Muscle layer of colon (tissue), 2 donors: ENCODE measurements at regions not wholly inside any gene's neighbourhood (a gene's known extent, or its start where the extent isn't known, plus 50 kb on each side); places are given as distances from the start of the nearest gene placed in this dataset.

Source experiments
- H3K27ac ChIP-seq: one replicate; pipeline ENCODE4 v1.7.0; 2013; ENCODE audit warnings: low read depth, mild to moderate bottlenecking, low read length, moderate library complexity
- H3K27me3 ChIP-seq, 2 donors: one replicate each; pipeline ENCODE4 v1.7.0; 2013; ENCODE audit warnings: low read length in 2 of 2, mild to moderate bottlenecking in 2 of 2; ENCODE audit not compliant: insufficient read depth in 2 of 2, control insufficient read depth in 1 of 2
- H3K36me3 ChIP-seq: one replicate; pipeline ENCODE4 v1.7.0; 2013; ENCODE audit warnings: mild to moderate bottlenecking, low read length; ENCODE audit not compliant: insufficient read depth
- H3K4me1 ChIP-seq: one replicate; pipeline ENCODE4 v1.7.0; 2013; ENCODE audit warnings: mild to moderate bottlenecking, low read length; ENCODE audit not compliant: insufficient read depth
- H3K4me3 ChIP-seq, 2 donors: one replicate each; pipeline ENCODE4 v1.7.0; 2013; ENCODE audit warnings: low read length in 2 of 2, low read depth in 1 of 2, mild to moderate bottlenecking in 1 of 2, moderate library complexity in 1 of 2
- H3K9ac ChIP-seq: one replicate; pipeline ENCODE4 v1.7.0; 2013; ENCODE audit warnings: low read length
- H3K9me3 ChIP-seq: one replicate; pipeline ENCODE4 v1.7.0; 2013; ENCODE audit warnings: mild to moderate bottlenecking, low read length
- donor health status: abdominal sarcoma.
- donor health status: Adenocarcinoma of cecum.

DNA sequence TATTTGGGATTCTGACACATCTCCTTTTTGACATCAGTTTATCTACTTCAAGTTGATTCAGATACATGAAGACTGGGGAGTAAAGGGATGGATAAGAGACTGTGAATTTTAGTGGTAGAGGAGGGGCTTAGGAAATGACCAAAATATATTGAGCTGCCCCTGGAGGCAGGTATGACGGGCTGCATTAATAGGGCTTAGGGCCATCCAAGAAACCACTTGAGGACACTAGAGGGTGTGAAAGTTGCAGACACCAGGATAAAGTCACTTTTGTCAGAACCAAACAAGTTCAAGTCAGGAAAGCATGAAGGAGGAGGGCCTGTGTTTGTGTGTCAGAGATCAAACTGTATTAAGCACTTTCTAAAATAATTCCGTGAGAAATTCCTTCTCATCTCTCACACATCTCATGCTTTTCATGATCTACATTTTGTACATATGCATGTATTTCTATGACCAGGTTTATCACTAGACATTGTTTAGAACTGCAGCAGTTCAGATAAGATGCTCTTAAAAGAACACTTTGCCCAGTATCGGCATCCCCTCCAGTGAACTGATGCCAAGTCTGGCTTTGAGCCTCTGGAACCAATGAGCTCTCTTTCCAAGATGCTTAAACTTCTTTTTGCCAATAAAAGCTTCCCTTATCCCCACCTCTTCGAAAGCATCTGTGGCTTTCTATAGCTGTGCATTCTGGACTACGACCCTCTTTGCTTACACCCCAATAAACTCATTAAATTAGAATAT is 136.9 kb downstream of the SLC38A1 start:
- Histone ChIP-seq H3K9ac (no peak overlapping the region), H3K9me3 (no peaks in the 10 kb centered on the region), H3K27me3 (no peaks in the 10 kb centered on the region), H3K4me1 (no peaks in the 10 kb centered on the region), H3K36me3 (no peaks in the 10 kb centered on the region), H3K4me3 (no peak overlapping the region), H3K27ac (no peak overlapping the region)

DNA sequence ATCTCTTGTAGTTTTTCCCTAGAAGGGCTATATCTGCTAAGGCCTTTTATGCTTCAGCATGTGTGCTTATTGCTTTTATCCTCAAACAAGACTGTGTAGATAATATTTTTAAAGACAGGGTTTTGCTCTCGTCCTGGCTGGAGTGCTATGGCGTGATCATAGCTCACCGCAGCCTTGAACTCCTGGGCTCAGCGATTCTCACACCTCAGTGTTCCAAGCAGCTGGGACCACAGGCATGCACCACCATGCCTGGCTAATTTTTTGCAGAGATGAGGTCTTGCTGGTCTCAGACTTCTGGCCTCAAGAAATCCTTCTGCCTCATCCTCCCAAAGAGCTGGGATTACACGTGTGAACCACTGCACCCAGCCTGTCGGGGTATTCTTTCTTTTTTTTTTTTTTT is 137.3 kb upstream of the SCAF11 start:
- Histone ChIP-seq H3K27ac (no peak overlapping the region), H3K4me1 (peaks cover 11% of the 10 kb centered on the region), H3K9ac (no peak overlapping the region), H3K27me3 (no peaks in the 10 kb centered on the region), H3K36me3 (no peaks in the 10 kb centered on the region), H3K9me3 (no peaks in the 10 kb centered on the region), H3K4me3 (no peak overlapping the region)

- no peak overlapping the region for H3K9ac ChIP-seq
Observed at GRCh38 chr12:46126050-46126727, 135.8 kb upstream of the SCAF11 start.

GRCh38 chr12:46124848-46125619 is 134.7 kb upstream of the SCAF11 start:
- no peak overlapping the region for H3K9ac ChIP-seq
- H3K27me3 ChIP-seq: no peaks in the 10 kb centered on the region
- no peaks in the 10 kb centered on the region for H3K36me3 ChIP-seq
- H3K4me1 ChIP-seq: peaks cover 11% of the 10 kb centered on the region
- no peak overlapping the region for H3K27ac ChIP-seq
- no peaks in the 10 kb centered on the region for H3K9me3 ChIP-seq
- H3K4me3 ChIP-seq: no peak overlapping the region

More at GRCh38 chr12:46126050-46126727, 135.8 kb upstream of the SCAF11 start:
- Histone ChIP-seq H3K36me3 (no peaks in the 10 kb centered on the region), H3K4me1 (peaks cover 11% of the 10 kb centered on the region), H3K27me3 (no peaks in the 10 kb centered on the region), H3K4me3 (no peak overlapping the region), H3K9me3 (no peaks in the 10 kb centered on the region), H3K27ac (no peak overlapping the region)

- Histone ChIP-seq H3K4me3 (no peak overlapping the region), H3K9me3 (no peaks in the 10 kb centered on the region), H3K27me3 (no peaks in the 10 kb centered on the region), H3K4me1 (peaks cover 11% of the 10 kb centered on the region), H3K36me3 (no peaks in the 10 kb centered on the region), H3K9ac (no peak overlapping the region), H3K27ac (no peak overlapping the region)
Observed at GRCh38 chr12:46124132-46124847, 133.9 kb upstream of the SCAF11 start.

DNA sequence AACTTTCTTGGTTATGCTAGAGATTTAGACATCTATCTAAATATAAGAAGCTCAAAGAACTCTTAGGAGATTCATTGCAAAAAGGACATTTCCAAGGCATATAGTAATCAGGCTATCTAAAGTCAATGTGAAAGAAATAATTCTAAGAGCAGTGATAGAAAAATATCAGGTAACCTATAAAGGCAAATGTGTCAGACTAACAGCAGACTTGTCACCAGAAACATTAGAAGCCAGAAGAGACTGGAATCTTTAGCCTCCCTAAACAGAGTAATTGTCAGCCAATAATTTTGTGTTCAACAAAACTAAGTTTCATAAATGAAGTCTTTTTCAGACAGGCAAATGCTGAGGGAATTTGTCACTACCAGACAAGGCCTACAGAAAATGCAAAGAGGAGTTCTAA is 122.0 kb upstream of the SCAF11 start:
- Histone ChIP-seq H3K27ac (no peak overlapping the region), H3K4me1 (no peaks in the 10 kb centered on the region), H3K36me3 (no peaks in the 10 kb centered on the region), H3K4me3 (no peak overlapping the region), H3K9me3 (no peaks in the 10 kb centered on the region), H3K27me3 (no peaks in the 10 kb centered on the region), H3K9ac (no peak overlapping the region)

DNA sequence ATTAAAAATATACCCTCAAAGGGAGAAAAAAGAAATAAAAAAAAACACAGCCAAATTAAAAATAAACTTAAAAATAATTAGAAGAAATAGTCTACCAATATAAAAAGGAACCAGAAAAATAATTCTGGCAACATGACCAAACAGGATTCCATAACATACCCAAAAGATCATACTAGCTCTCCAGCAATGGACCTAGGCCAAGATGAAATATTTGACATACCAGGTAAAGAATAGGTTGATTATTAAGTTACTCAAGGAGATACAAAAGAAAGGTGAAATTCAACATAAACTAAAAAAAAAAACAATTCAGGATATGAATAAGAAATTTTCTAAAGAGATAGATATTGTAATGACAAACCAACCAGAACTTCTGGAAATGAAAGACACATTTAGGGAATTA is 121.3 kb upstream of the SCAF11 start:
- Histone ChIP-seq H3K4me1 (no peaks in the 10 kb centered on the region), H3K27me3 (no peaks in the 10 kb centered on the region), H3K4me3 (no peak overlapping the region), H3K9me3 (no peaks in the 10 kb centered on the region), H3K36me3 (no peaks in the 10 kb centered on the region), H3K27ac (no peak overlapping the region), H3K9ac (no peak overlapping the region)

DNA sequence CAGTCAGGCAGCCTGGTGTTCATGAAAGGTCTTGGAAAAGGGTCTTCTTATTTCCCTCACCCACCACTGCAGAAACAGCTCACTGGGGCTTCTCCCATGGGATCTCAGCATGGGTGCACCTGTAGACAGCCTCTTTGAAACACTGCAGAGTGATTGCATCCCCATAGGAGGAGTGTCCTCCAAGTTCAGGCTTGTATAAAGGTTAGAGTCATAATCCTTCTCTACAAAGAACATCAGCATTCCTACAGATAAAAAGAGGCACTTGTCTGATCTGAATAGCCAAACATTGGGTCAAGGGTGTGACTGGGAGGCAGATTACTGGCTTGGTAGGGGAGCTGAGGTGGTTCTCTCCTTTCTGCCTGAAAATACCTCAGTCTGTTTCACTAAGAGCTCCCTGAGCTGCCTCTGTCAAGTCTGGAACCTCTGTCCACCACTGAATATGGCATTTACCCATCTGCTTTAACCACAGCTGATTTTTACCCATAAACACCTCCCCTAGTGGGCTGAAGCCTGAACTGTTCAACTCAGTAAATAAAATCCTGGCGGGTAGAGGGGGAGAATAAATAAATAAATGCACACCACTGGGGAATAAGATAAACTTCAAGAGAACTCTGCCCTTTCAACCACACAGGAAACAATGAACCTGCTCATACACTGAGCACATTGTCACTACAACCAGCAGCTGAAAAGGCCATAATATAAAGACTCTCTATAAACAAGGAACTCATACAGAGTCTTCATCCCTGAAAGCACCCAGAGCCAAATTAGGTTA is 120.7 kb upstream of the SCAF11 start:
- Histone ChIP-seq H3K9ac (no peak overlapping the region), H3K9me3 (no peaks in the 10 kb centered on the region), H3K27ac (no peak overlapping the region), H3K27me3 (no peaks in the 10 kb centered on the region), H3K36me3 (no peaks in the 10 kb centered on the region), H3K4me1 (no peaks in the 10 kb centered on the region), H3K4me3 (no peak overlapping the region)

GRCh38 chr12:46110223-46110611 is 119.8 kb upstream of the SCAF11 start:
- Histone ChIP-seq H3K9ac (no peak overlapping the region), H3K4me1 (no peaks in the 10 kb centered on the region), H3K4me3 (no peak overlapping the region), H3K27me3 (no peaks in the 10 kb centered on the region), H3K36me3 (no peaks in the 10 kb centered on the region), H3K27ac (no peak overlapping the region), H3K9me3 (no peaks in the 10 kb centered on the region)

- Histone ChIP-seq H3K27ac (no peak overlapping the region), H3K4me1 (no peaks in the 10 kb centered on the region), H3K4me3 (no peak overlapping the region), H3K27me3 (no peaks in the 10 kb centered on the region), H3K36me3 (no peaks in the 10 kb centered on the region), H3K9ac (no peak overlapping the region), H3K9me3 (no peaks in the 10 kb centered on the region)
Observed at GRCh38 chr12:46109343-46110222, 119.2 kb upstream of the SCAF11 start.
